Activated T-helper 17 cell treated with anti-CD3 and anti-CD28 coated beads, Interleukin-2, amount 50 U/mL, for 72 hours (primary cell): ENCODE measurements at regions not wholly inside any gene's neighbourhood (a gene's known extent, or its start where the extent isn't known, plus 50 kb on each side); places are given as distances from the start of the nearest gene placed in this dataset.

Experiments used
- ATAC-seq: fragments of 150-1000 bp; cut with Tn5 transposase; replicated peaks from 2 replicates; pipeline ENCODE4 v1.10.0; 2021; ENCODE audit warnings: mild to moderate bottlenecking, moderate library complexity
- H3K27ac Mint-ChIP-seq: one replicate; pipeline ENCODE4 v1.8.0; 2022; ENCODE audit warnings: mixed read lengths
- H3K27me3 Mint-ChIP-seq: one replicate; pipeline ENCODE4 v1.8.0; 2022; ENCODE audit warnings: mixed read lengths
- H3K36me3 Mint-ChIP-seq: one replicate; pipeline ENCODE4 v1.8.0; 2022; ENCODE audit warnings: low read depth, mild to moderate bottlenecking, mixed read lengths
- H3K4me1 Mint-ChIP-seq: one replicate; pipeline ENCODE4 v1.8.0; 2022; ENCODE audit warnings: mixed read lengths
- H3K4me3 Mint-ChIP-seq: one replicate; pipeline ENCODE4 v1.8.0; 2022; ENCODE audit warnings: mild to moderate bottlenecking, mixed read lengths
- H3K9me3 Mint-ChIP-seq: one replicate; pipeline ENCODE4 v1.8.0; 2022; ENCODE audit warnings: mixed read lengths

GRCh38 chr2:226483745-226484619 lies 315.6 kb downstream of the IRS1 start:
- Mint-ChIP-seq H3K36me3 (no peaks in the 10 kb centered on the region), H3K27ac (no peak overlapping the region), H3K9me3 (no peaks in the 10 kb centered on the region), H3K27me3 (peaks cover 9% of the 10 kb centered on the region), H3K4me3 (no peak overlapping the region), H3K4me1 (no peaks in the 10 kb centered on the region)
- ATAC-seq, result no peak

- no peak for ATAC-seq
- Mint-ChIP-seq H3K36me3 (no peaks in the 10 kb centered on the region), H3K4me1 (no peaks in the 10 kb centered on the region), H3K27me3 (peaks cover 6% of the 10 kb centered on the region), H3K4me3 (no peak overlapping the region), H3K27ac (no peak overlapping the region), H3K9me3 (no peaks in the 10 kb centered on the region)
These were observed 316.5 kb downstream of the IRS1 start for GRCh38 chr2:226483143-226483542.

- no peak for ATAC-seq
- Mint-ChIP-seq H3K4me3 (no peak overlapping the region), H3K27me3 (peaks cover 2% of the 10 kb centered on the region), H3K9me3 (no peaks in the 10 kb centered on the region), H3K4me1 (no peaks in the 10 kb centered on the region), H3K27ac (no peak overlapping the region), H3K36me3 (no peaks in the 10 kb centered on the region)
These were observed 321.4 kb downstream of the IRS1 start for GRCh38 chr2:226478109-226478809.

- no peak for ATAC-seq
- no peak overlapping the region for H3K27ac Mint-ChIP-seq
- no peaks in the 10 kb centered on the region for H3K27me3 Mint-ChIP-seq
- no peak overlapping the region for H3K4me3 Mint-ChIP-seq
- H3K4me1 Mint-ChIP-seq, result no peaks in the 10 kb centered on the region
- no peaks in the 10 kb centered on the region for H3K36me3 Mint-ChIP-seq
- H3K9me3 Mint-ChIP-seq, result no peaks in the 10 kb centered on the region
These were observed 322.2 kb downstream of the IRS1 start for GRCh38 chr2:226477221-226478108.

GRCh38 chr2:226475650-226476049 lies 324.0 kb downstream of the IRS1 start:
- Mint-ChIP-seq H3K36me3 (no peaks in the 10 kb centered on the region), H3K4me1 (no peaks in the 10 kb centered on the region), H3K4me3 (no peak overlapping the region)

GRCh38 chr2:226474131-226474530 lies 325.5 kb downstream of the IRS1 start:
- ATAC-seq, result no peak
- Mint-ChIP-seq H3K4me3 (no peak overlapping the region), H3K4me1 (no peaks in the 10 kb centered on the region), H3K27me3 (no peaks in the 10 kb centered on the region), H3K36me3 (no peaks in the 10 kb centered on the region), H3K27ac (no peak overlapping the region), H3K9me3 (no peaks in the 10 kb centered on the region)

More at GRCh38 chr2:226475650-226476049, 324.0 kb downstream of the IRS1 start:
- Mint-ChIP-seq H3K9me3 (no peaks in the 10 kb centered on the region), H3K27ac (no peak overlapping the region), H3K27me3 (no peaks in the 10 kb centered on the region)
- no peak for ATAC-seq

- Mint-ChIP-seq H3K27ac (no peak overlapping the region), H3K27me3 (no peaks in the 10 kb centered on the region), H3K9me3 (no peaks in the 10 kb centered on the region), H3K36me3 (no peaks in the 10 kb centered on the region), H3K4me3 (no peak overlapping the region), H3K4me1 (no peaks in the 10 kb centered on the region)
- ATAC-seq, result no peak
These were observed 327.6 kb downstream of the IRS1 start for GRCh38 chr2:226471987-226472470.

- Mint-ChIP-seq H3K4me3 (no peak overlapping the region), H3K4me1 (no peaks in the 10 kb centered on the region), H3K27me3 (no peaks in the 10 kb centered on the region), H3K9me3 (no peaks in the 10 kb centered on the region), H3K36me3 (no peaks in the 10 kb centered on the region), H3K27ac (no peak overlapping the region)
- no peak for ATAC-seq
These were observed 332.0 kb downstream of the IRS1 start for GRCh38 chr2:226467633-226468032.

GRCh38 chr2:226467221-226467620 lies 332.4 kb downstream of the IRS1 start:
- no peaks in the 10 kb centered on the region for H3K9me3 Mint-ChIP-seq
- H3K4me3 Mint-ChIP-seq, result no peak overlapping the region
- no peak overlapping the region for H3K27ac Mint-ChIP-seq
- H3K27me3 Mint-ChIP-seq, result no peaks in the 10 kb centered on the region
- no peaks in the 10 kb centered on the region for H3K36me3 Mint-ChIP-seq
- H3K4me1 Mint-ChIP-seq, result no peaks in the 10 kb centered on the region
- no peak for ATAC-seq

- no peak overlapping the region for H3K27ac Mint-ChIP-seq
- H3K4me3 Mint-ChIP-seq, result no peak overlapping the region
- H3K4me1 Mint-ChIP-seq, result no peaks in the 10 kb centered on the region
- H3K36me3 Mint-ChIP-seq, result no peaks in the 10 kb centered on the region
- ATAC-seq, result no peak
- H3K9me3 Mint-ChIP-seq, result no peaks in the 10 kb centered on the region
- no peaks in the 10 kb centered on the region for H3K27me3 Mint-ChIP-seq
These were observed 333.0 kb downstream of the IRS1 start for GRCh38 chr2:226466589-226466988.

GRCh38 chr2:226466124-226466523 lies 333.5 kb downstream of the IRS1 start:
- Mint-ChIP-seq H3K4me3 (no peak overlapping the region), H3K36me3 (no peaks in the 10 kb centered on the region), H3K27me3 (no peaks in the 10 kb centered on the region), H3K9me3 (no peaks in the 10 kb centered on the region), H3K4me1 (no peaks in the 10 kb centered on the region), H3K27ac (no peak overlapping the region)
- ATAC-seq, result no peak

GRCh38 chr2:226464380-226464779 lies 335.2 kb downstream of the IRS1 start:
- H3K9me3 Mint-ChIP-seq, result no peaks in the 10 kb centered on the region
- H3K4me1 Mint-ChIP-seq, result no peaks in the 10 kb centered on the region
- H3K27me3 Mint-ChIP-seq, result no peaks in the 10 kb centered on the region
- H3K36me3 Mint-ChIP-seq, result no peaks in the 10 kb centered on the region
- no peak overlapping the region for H3K4me3 Mint-ChIP-seq
- no peak for ATAC-seq
- H3K27ac Mint-ChIP-seq, result no peak overlapping the region

GRCh38 chr2:226463154-226463553 lies 336.5 kb downstream of the IRS1 start:
- ATAC-seq, result no peak
- Mint-ChIP-seq H3K9me3 (no peaks in the 10 kb centered on the region), H3K4me1 (no peaks in the 10 kb centered on the region), H3K4me3 (no peak overlapping the region), H3K27me3 (no peaks in the 10 kb centered on the region), H3K27ac (no peak overlapping the region), H3K36me3 (no peaks in the 10 kb centered on the region)

- H3K9me3 Mint-ChIP-seq, result no peaks in the 10 kb centered on the region
- H3K36me3 Mint-ChIP-seq, result no peaks in the 10 kb centered on the region
- H3K4me1 Mint-ChIP-seq, result no peaks in the 10 kb centered on the region
- no peak for ATAC-seq
- no peak overlapping the region for H3K4me3 Mint-ChIP-seq
- no peak overlapping the region for H3K27ac Mint-ChIP-seq
- peaks cover under 1% of the 10 kb centered on the region for H3K27me3 Mint-ChIP-seq
These were observed 337.6 kb downstream of the IRS1 start for GRCh38 chr2:226461981-226462380.
